SK-N-SH treated with all-trans-retinoic acid at 6 μM for 48 hours (cell line): ENCODE measurements at regions not wholly inside any gene's neighbourhood (a gene's known extent, or its start where the extent isn't known, plus 50 kb on each side); places are given as distances from the start of the nearest gene placed in this dataset.

Experiments used
- ARNTL ChIP-seq: fragments of 450-650 bp; formaldehyde crosslinking; IDR thresholded peaks from 2 replicates; pipeline ENCODE4 v1.5.0; 2020; ENCODE audit warnings: low read depth, mild to moderate bottlenecking, moderate library complexity, borderline replicate concordance
- RARB ChIP-seq: fragments of 250-450 bp; sonication (Bioruptor Pico); IDR thresholded peaks from 2 replicates; pipeline ENCODE4 v1.8.0; 2021; ENCODE audit warnings: mild to moderate bottlenecking, moderate library complexity
- ZC3H10 ChIP-seq: fragments of 250-450 bp; sonication (Bioruptor Pico); IDR thresholded peaks from 2 replicates; pipeline ENCODE4 v1.5.1; 2021; ENCODE audit warnings: mild to moderate bottlenecking, moderate library complexity
- ZFP3 ChIP-seq: fragments of 250-450 bp; sonication (Bioruptor Pico); IDR thresholded peaks from 2 replicates; pipeline ENCODE4 v1.5.0; 2020; ENCODE audit warnings: mild to moderate bottlenecking, moderate library complexity
- ZNF8 ChIP-seq: fragments of 450-650 bp; formaldehyde crosslinking; IDR thresholded peaks from 2 replicates; pipeline ENCODE4 v1.5.0; 2020; ENCODE audit warnings: mild to moderate bottlenecking, moderate library complexity
- TF ChIP-seq, protein P1 (sequence below): fragments of 250-450 bp; sonication (Bioruptor Pico); IDR thresholded peaks from 2 replicates; pipeline ENCODE4 v1.8.0; 2021; ENCODE audit warnings: low read depth, mild to moderate bottlenecking, moderate library complexity, borderline replicate concordance
- TF ChIP-seq, protein P2 (sequence below): fragments of 250-450 bp; sonication (Bioruptor Pico); IDR thresholded peaks from 2 replicates; pipeline ENCODE4 v1.5.0; 2020; ENCODE audit warnings: mild to moderate bottlenecking, moderate library complexity
- TF ChIP-seq, protein P3 (sequence below): fragments of 250-450 bp; sonication (Bioruptor Pico); IDR thresholded peaks from 2 replicates; pipeline ENCODE4 v1.8.0; 2020; ENCODE audit warnings: mild to moderate bottlenecking, moderate library complexity, borderline replicate concordance

DNA sequence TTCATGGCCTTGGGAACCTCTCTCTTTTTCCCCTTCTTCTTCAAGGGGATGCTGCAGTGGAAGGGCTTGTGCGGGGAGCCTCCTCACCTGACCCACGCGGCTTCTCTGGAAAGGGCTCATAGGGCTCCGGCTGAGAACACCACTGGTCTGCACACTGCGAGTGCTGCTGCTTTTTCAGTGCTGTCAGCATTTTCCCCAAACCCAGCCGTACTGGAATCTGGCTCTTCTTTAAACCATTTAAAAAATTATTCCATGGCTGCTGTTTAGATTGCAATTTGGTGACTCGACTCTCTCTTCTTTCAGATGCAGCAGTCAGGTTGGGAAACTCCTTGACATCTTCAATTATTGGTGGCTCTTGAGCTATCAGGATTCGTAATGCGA, 272.6 kb upstream of the DSEL start:
- TF ChIP-seq ARNTL (CRISPR knock-in tag) (no peak), ZC3H10 (CRISPR knock-in tag) (no peak), ZNF8 (CRISPR knock-in tag) (no peak), ZFP3 (CRISPR knock-in tag) (no peak), RARB (CRISPR knock-in tag) (no peak)
- TF ChIP-seq, protein P1, sequence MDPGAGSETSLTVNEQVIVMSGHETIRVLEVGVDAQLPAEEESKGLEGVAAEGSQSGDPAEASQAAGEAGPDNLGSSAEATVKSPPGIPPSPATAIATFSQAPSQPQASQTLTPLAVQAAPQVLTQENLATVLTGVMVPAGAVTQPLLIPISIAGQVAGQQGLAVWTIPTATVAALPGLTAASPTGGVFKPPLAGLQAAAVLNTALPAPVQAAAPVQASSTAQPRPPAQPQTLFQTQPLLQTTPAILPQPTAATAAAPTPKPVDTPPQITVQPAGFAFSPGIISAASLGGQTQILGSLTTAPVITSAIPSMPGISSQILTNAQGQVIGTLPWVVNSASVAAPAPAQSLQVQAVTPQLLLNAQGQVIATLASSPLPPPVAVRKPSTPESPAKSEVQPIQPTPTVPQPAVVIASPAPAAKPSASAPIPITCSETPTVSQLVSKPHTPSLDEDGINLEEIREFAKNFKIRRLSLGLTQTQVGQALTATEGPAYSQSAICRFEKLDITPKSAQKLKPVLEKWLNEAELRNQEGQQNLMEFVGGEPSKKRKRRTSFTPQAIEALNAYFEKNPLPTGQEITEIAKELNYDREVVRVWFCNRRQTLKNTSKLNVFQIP (CRISPR knock-in tag): no peak
- TF ChIP-seq, protein P2, sequence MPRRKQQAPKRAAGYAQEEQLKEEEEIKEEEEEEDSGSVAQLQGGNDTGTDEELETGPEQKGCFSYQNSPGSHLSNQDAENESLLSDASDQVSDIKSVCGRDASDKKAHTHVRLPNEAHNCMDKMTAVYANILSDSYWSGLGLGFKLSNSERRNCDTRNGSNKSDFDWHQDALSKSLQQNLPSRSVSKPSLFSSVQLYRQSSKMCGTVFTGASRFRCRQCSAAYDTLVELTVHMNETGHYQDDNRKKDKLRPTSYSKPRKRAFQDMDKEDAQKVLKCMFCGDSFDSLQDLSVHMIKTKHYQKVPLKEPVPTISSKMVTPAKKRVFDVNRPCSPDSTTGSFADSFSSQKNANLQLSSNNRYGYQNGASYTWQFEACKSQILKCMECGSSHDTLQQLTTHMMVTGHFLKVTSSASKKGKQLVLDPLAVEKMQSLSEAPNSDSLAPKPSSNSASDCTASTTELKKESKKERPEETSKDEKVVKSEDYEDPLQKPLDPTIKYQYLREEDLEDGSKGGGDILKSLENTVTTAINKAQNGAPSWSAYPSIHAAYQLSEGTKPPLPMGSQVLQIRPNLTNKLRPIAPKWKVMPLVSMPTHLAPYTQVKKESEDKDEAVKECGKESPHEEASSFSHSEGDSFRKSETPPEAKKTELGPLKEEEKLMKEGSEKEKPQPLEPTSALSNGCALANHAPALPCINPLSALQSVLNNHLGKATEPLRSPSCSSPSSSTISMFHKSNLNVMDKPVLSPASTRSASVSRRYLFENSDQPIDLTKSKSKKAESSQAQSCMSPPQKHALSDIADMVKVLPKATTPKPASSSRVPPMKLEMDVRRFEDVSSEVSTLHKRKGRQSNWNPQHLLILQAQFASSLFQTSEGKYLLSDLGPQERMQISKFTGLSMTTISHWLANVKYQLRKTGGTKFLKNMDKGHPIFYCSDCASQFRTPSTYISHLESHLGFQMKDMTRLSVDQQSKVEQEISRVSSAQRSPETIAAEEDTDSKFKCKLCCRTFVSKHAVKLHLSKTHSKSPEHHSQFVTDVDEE (CRISPR knock-in tag): no peak
- TF ChIP-seq, protein P3, sequence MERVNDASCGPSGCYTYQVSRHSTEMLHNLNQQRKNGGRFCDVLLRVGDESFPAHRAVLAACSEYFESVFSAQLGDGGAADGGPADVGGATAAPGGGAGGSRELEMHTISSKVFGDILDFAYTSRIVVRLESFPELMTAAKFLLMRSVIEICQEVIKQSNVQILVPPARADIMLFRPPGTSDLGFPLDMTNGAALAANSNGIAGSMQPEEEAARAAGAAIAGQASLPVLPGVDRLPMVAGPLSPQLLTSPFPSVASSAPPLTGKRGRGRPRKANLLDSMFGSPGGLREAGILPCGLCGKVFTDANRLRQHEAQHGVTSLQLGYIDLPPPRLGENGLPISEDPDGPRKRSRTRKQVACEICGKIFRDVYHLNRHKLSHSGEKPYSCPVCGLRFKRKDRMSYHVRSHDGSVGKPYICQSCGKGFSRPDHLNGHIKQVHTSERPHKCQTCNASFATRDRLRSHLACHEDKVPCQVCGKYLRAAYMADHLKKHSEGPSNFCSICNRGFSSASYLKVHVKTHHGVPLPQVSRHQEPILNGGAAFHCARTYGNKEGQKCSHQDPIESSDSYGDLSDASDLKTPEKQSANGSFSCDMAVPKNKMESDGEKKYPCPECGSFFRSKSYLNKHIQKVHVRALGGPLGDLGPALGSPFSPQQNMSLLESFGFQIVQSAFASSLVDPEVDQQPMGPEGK (CRISPR knock-in tag): no peak
